Esophagus (tissue), 2 donors: ENCODE measurements at regions not wholly inside any gene's neighbourhood (a gene's known extent, or its start where the extent isn't known, plus 50 kb on each side); places are given as distances from the start of the nearest gene placed in this dataset.

Experiments
- H3K27ac ChIP-seq, 2 donors: one replicate each; pipeline ENCODE4 v1.5.1; 2013; ENCODE audit warnings: low read depth in 2 of 2, mild to moderate bottlenecking in 2 of 2, inconsistent platforms in 1 of 2, low read length in 1 of 2, moderate library complexity in 1 of 2
- H3K27me3 ChIP-seq, 2 donors: one replicate each; pipeline ENCODE4 v1.6.1; 2013; ENCODE audit warnings: low read length in 2 of 2, control low read depth in 1 of 2, mild to moderate bottlenecking in 1 of 2; ENCODE audit not compliant: insufficient read depth in 2 of 2, control insufficient read depth in 1 of 2
- H3K36me3 ChIP-seq, 2 donors: one replicate each; pipeline ENCODE4 v1.6.1; 2013; ENCODE audit warnings: low read length in 1 of 2; ENCODE audit not compliant: control insufficient read depth in 2 of 2, insufficient read depth in 2 of 2
- H3K4me1 ChIP-seq, 2 donors: one replicate each; pipeline ENCODE4 v1.6.1; 2013; ENCODE audit warnings: low read length in 1 of 2; ENCODE audit not compliant: control insufficient read depth in 2 of 2, insufficient read depth in 2 of 2
- H3K4me3 ChIP-seq, 2 donors: one replicate each; pipeline ENCODE4 v1.5.1; 2013; ENCODE audit warnings: low read length in 2 of 2, mild to moderate bottlenecking in 2 of 2, low read depth in 1 of 2, moderate library complexity in 1 of 2
- H3K9me3 ChIP-seq, 2 donors: one replicate each; pipeline ENCODE4 v1.6.1; 2013; ENCODE audit warnings: mild to moderate bottlenecking in 2 of 2, low read depth in 1 of 2, low read length in 1 of 2, moderate library complexity in 1 of 2; ENCODE audit not compliant: control insufficient read depth in 2 of 2, insufficient read depth in 1 of 2
- WGBS, 2 donors: extraction: QIAGEN DNeasy Blood & Tissue Kit; methylation state at CpG; one replicate each; pipeline ENCODE4 v1.1.7; 2013; 5-methylcytosine and 5-hydroxymethylcytosine counted together
- donor health status: healthy with polysubstance abuse.
- donor health status: Bipolar disorder and iron deficiency.

DNA sequence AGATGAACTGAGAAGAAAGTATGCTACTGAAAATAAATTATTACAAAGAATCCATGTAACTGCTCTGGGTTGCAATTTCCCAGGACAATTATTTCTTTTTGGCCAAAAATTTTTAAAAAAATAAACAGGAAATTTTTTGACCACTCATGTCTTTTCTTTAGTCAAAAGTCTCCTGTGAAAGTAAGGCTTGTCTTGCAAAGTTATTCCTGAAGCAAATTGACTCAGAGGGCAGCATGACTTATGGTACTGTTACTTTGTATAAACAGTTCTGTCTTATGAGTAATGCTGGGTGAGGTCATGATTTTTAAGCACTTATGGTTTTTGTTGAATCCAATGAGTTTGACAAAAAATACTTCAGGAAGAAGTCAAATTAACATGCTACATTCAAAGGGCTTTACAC is 292.8 kb upstream of the ARSJ start:
- no peaks in the 10 kb centered on the region for H3K4me1 ChIP-seq
- H3K4me3 ChIP-seq = no peak overlapping the region
- no peaks in the 10 kb centered on the region for H3K27me3 ChIP-seq
- no peaks in the 10 kb centered on the region for H3K9me3 ChIP-seq
- no peak overlapping the region for H3K27ac ChIP-seq
- no peaks in the 10 kb centered on the region for H3K36me3 ChIP-seq

DNA sequence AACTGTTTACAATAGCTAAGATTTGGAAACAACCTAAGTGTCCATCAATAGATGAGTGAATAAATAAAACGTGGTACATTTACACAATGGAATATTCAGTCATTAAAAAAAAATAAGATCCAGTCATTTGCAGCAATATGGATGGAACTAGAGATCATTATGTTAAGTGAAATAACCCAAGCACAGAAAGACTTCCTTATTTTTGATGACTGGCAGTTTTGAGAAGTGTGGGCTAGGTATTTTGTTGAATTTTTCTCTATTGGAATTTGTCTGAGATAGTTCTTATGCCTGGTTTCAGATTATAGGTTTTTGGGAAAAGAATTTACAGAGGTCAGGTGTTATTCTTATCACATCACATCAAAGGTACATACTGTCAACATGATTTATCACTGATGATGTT is 293.8 kb upstream of the ARSJ start:
- Histone ChIP-seq H3K4me1 (no peaks in the 10 kb centered on the region), H3K9me3 (no peaks in the 10 kb centered on the region), H3K4me3 (no peak overlapping the region), H3K27ac (no peak overlapping the region), H3K27me3 (no peaks in the 10 kb centered on the region), H3K36me3 (no peaks in the 10 kb centered on the region)
- 43 to 59% methylated on average over 1 of the region's 1 CpG for WGBS, 2 donors

DNA sequence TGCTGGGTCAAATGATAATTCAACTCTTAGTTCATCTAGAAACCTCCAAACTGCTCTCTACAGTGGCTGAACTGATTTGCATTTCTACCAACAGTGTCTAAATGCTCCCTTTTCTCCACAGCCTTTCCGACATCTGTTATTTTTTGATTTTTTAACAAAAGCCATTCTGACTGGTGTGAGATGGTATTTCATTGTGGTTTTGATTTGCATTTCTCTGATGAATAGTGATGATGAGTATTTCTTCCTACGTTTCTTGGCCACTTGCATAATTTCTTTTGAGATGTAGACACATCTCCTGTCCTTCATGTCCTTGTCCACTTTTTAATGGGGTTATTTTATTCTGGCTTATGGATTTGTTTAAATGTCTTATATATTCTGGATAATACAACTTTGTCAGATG is 298.2 kb upstream of the ARSJ start:
- Histone ChIP-seq H3K4me1 (no peaks in the 10 kb centered on the region), H3K4me3 (no peak overlapping the region), H3K9me3 (no peaks in the 10 kb centered on the region), H3K27ac (no peak overlapping the region), H3K27me3 (no peaks in the 10 kb centered on the region), H3K36me3 (no peaks in the 10 kb centered on the region)
- WGBS, 2 donors = 81 to 83% methylated on average over 2 of the region's 2 CpGs

DNA sequence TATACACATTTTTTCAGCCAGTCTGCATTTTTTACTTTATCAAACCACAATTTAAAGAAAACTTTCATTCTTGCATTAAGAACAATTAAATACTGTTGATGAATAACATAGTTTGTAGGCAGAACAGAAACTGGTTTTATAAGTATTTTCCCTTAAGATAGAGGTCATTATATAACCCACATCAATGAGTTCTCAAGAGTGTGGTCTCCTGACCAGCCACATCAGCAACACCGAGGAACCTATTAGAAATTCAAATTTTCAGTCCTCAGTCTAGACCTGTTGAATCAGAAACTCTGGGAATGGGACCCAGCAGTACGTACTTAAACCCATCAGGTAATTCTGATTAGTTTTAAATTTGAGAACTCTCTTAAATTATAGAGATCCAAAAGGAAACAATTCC is 299.6 kb upstream of the ARSJ start:
- 71 to 90% methylated on average over 2 of the region's 2 CpGs for WGBS, 2 donors

DNA sequence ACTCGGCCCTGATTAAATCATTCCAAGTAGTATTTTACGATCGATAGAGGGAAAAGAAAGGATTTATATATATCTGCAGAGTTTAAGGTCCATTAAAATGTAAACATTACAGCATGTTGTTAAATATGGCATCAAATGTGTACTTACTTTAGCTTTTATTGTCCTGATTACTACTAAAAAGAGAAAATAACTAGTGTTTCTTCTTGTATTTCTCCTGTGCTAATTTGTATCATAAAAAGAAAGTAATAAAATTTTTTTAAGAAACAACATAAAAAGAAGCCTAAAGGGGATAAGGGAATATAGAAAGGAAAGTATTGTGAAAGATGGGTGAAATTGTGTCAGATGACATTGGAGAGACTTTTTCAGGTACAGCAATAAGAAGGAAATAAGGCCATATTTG is 300.3 kb upstream of the ARSJ start:
- Histone ChIP-seq H3K4me1 (no peaks in the 10 kb centered on the region), H3K36me3 (no peaks in the 10 kb centered on the region), H3K9me3 (no peaks in the 10 kb centered on the region), H3K27me3 (no peaks in the 10 kb centered on the region), H3K4me3 (no peak overlapping the region), H3K27ac (no peak overlapping the region)
- WGBS, 2 donors = 77 to 85% methylated on average over 3 of the region's 3 CpGs

More for the DNA sequence above, 299.6 kb upstream of the ARSJ start:
- Histone ChIP-seq H3K27me3 (no peaks in the 10 kb centered on the region), H3K36me3 (no peaks in the 10 kb centered on the region), H3K4me3 (no peak overlapping the region), H3K27ac (no peak overlapping the region), H3K4me1 (no peaks in the 10 kb centered on the region), H3K9me3 (no peaks in the 10 kb centered on the region)

DNA sequence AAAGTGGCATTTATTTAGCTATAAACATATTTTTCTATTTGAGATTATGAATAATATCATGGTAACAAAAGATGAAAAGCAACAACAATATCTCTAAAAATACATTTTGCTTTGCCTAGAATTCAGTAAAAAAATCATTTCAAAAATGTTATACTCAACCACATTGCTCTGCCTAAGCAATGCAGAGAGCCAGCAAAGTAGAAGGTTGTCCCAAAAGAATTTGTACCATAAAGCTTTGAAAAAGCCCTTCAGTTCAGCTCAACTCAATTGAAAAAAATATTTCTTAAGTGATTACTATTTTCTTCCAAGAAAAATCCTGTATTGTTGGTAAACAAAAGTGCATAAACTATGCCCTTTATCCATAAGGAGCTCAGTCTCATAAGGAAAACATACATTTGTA is 301.2 kb upstream of the ARSJ start:
- Histone ChIP-seq H3K36me3 (no peaks in the 10 kb centered on the region), H3K4me3 (no peak overlapping the region), H3K9me3 (no peaks in the 10 kb centered on the region), H3K27ac (no peak overlapping the region), H3K4me1 (no peaks in the 10 kb centered on the region), H3K27me3 (no peaks in the 10 kb centered on the region)

DNA sequence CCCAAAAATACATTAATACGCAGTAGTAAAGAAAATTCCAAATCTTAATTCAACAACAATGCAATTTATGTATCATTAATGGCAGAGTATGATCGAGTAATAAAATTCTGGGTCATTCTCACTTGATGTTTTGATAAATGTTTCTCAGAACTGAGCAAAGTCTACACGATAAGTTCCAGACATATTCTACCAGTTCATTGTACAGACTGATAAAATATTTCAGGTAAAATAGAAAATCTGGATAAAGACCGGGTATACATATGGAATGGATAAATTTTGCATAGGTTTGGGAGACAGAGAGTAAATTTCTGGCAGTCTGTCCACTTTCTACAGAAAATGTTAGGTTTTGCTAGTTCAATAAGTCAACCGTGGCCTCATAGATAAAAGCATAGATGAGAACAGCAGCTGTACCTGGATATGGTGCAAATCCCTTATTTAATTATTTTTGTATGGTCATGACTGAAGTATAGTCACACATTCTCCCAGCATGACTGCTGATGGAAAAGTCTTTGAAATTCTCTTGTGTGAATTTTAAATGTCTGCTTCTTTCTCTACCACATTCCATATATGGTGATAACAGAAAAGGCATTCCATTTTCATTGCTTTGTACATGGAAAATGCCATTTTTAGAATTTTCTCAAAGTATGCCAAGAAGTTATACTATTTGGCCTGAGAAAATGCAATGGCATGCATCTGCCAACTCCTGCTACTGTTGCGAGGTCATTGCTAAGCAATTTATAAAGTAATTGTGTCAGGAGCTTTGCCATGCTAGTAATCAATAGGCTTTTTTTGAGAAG is 301.9 kb upstream of the ARSJ start:
- Histone ChIP-seq H3K27ac (no peak overlapping the region), H3K27me3 (no peaks in the 10 kb centered on the region), H3K4me3 (no peak overlapping the region), H3K4me1 (no peaks in the 10 kb centered on the region), H3K36me3 (no peaks in the 10 kb centered on the region), H3K9me3 (no peaks in the 10 kb centered on the region)
- WGBS, 2 donors = 82 to 87% methylated on average over 6 of the region's 6 CpGs

DNA sequence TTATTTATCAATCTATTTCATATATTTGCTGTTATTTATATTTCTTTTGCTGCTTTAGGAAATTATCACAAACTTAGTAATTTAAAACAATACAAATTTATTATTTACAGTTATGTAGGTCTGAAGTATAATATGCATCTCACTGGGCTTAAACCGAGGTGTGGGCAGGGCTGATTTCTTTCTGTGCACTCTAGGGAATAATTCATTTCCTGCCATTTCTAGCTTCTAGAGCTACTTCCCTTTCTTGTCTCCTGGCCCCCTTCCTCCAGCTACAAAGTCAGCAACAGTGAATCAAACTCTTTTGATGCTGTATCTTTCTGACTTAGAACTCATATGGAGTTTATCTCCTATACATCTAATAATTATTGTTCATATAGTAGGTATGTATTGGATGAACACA is 303.5 kb upstream of the ARSJ start:
- H3K27me3 ChIP-seq = no peaks in the 10 kb centered on the region
- no peak overlapping the region for H3K4me3 ChIP-seq
- H3K9me3 ChIP-seq = no peaks in the 10 kb centered on the region
- WGBS, 2 donors = 44 to 48% methylated on average over 1 of the region's 1 CpG
- H3K27ac ChIP-seq = no peak overlapping the region
- no peaks in the 10 kb centered on the region for H3K36me3 ChIP-seq
- H3K4me1 ChIP-seq = no peaks in the 10 kb centered on the region

DNA sequence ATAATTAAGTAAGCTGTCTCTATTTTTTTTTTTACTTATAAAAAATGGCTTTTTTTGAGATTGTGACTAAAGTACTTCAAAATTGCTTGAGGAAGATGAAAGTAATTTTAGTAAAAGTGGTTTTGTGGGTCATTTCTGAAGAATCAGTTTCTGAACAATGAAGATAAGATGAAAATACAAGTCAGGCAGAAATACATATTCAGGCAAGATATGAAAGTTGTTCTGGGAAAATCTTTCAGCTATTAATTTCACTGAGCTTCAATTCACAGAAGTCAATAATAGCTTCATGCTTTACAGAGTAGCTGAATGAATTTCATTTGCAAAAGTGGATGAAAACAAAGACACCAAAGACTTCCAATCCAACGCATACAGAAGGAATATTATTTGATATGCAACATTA is 305.2 kb upstream of the ARSJ start:
- H3K9me3 ChIP-seq = no peaks in the 10 kb centered on the region

DNA sequence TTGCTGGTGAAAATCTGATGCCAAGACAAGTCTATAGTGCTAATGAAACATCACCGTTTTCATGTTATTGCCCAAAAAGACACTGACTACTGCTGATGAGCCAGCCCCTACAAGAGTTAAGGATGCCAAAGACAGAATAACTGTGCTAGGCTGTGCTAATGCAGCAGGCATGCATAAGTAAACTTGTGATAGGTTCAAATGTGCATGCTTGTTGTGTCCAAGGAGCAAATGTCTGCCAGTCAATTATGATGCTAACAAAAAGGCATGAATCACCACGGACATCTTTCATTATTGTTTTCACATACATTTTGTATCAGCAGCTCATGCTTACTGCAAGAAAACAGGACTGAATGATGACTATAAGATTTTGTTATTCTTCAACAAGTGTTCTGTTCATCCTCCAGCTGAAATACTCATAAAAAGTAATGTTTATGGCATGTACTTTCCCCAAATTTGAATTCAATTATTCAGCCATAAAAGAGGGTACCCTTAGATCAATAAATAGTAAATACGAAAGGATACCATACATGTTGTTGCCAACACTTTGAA is 306.9 kb upstream of the ARSJ start:
- Histone ChIP-seq H3K36me3 (no peaks in the 10 kb centered on the region), H3K4me3 (no peak overlapping the region), H3K27ac (no peak overlapping the region), H3K27me3 (no peaks in the 10 kb centered on the region), H3K9me3 (no peaks in the 10 kb centered on the region), H3K4me1 (no peaks in the 10 kb centered on the region)
- WGBS, 2 donors = 80 to 83% methylated on average over 3 of the region's 3 CpGs

More for the DNA sequence above, 305.2 kb upstream of the ARSJ start:
- H3K36me3 ChIP-seq = no peaks in the 10 kb centered on the region
- H3K27ac ChIP-seq = no peak overlapping the region
- H3K4me1 ChIP-seq = no peaks in the 10 kb centered on the region
- 90 to 91% methylated on average over 1 of the region's 1 CpG for WGBS, 2 donors
- no peak overlapping the region for H3K4me3 ChIP-seq
- no peaks in the 10 kb centered on the region for H3K27me3 ChIP-seq
